ENCODE measurements at regions not wholly inside any gene's neighbourhood (a gene's known extent, or its start where the extent isn't known, plus 50 kb on each side); places are given as distances from the start of the nearest gene placed in this dataset.

GRCh38 chr14:98085751-98086150, 1186.2 kb downstream of the BCL11B start:
- no peak for DNase-seq

GRCh38 chr14:98093111-98093510, 1178.9 kb downstream of the BCL11B start:
- no peak for DNase-seq

GRCh38 chr14:98099527-98099926, 1172.5 kb downstream of the BCL11B start:
- DNase-seq, result no peak

GRCh38 chr14:98101323-98101722, 1170.7 kb downstream of the BCL11B start:
- DNase-seq, result no peak

- no peak for DNase-seq
These were observed 1168.3 kb downstream of the BCL11B start for GRCh38 chr14:98103705-98104104.

- no peak for DNase-seq
These were observed 1162.7 kb downstream of the BCL11B start for GRCh38 chr14:98109326-98109725.

- DNase-seq, result no peak
These were observed 1159.7 kb downstream of the BCL11B start for GRCh38 chr14:98112194-98112780.

GRCh38 chr14:98114122-98114895, 1157.7 kb downstream of the BCL11B start:
- DNase-seq, result no peak

GRCh38 chr14:98114946-98115345, 1157.1 kb downstream of the BCL11B start:
- no peak for DNase-seq

- no peak for DNase-seq
These were observed 1153.2 kb downstream of the BCL11B start for GRCh38 chr14:98118749-98119148.

GRCh38 chr14:98119739-98120138, 1152.3 kb downstream of the BCL11B start:
- no peak for DNase-seq

GRCh38 chr14:98120831-98121464, 1151.0 kb downstream of the BCL11B start:
- no peak for DNase-seq

GRCh38 chr14:98122527-98122926, 1149.5 kb downstream of the BCL11B start:
- no peak for DNase-seq

GRCh38 chr14:98130691-98131090, 1141.3 kb downstream of the BCL11B start:
- no peak for DNase-seq

- DNase-seq, result no peak
These were observed 1140.6 kb downstream of the BCL11B start for GRCh38 chr14:98131406-98131805.

- no peak for DNase-seq
These were observed 1138.2 kb downstream of the BCL11B start for GRCh38 chr14:98133806-98134205.

GRCh38 chr14:98136012-98136789, 1135.8 kb downstream of the BCL11B start:
- DNase-seq, result no peak

GRCh38 chr14:98137131-98138025, 1134.6 kb downstream of the BCL11B start:
- no peak for DNase-seq

GRCh38 chr14:98138666-98139065, 1133.3 kb downstream of the BCL11B start:
- peak; percentile 22 for DNase-seq

GRCh38 chr14:98140862-98141530, 1131.0 kb downstream of the BCL11B start:
- no peak for DNase-seq

- no peak for DNase-seq
These were observed 1128.4 kb downstream of the BCL11B start for GRCh38 chr14:98143566-98143965.

GRCh38 chr14:98144964-98145363, 1127.0 kb downstream of the BCL11B start:
- no peak for DNase-seq

All from RPMI8226 (cell line).